ENCODE measurements at regions not wholly inside any gene's neighbourhood (a gene's known extent, or its start where the extent isn't known, plus 50 kb on each side); places are given as distances from the start of the nearest gene placed in this dataset.

DNA sequence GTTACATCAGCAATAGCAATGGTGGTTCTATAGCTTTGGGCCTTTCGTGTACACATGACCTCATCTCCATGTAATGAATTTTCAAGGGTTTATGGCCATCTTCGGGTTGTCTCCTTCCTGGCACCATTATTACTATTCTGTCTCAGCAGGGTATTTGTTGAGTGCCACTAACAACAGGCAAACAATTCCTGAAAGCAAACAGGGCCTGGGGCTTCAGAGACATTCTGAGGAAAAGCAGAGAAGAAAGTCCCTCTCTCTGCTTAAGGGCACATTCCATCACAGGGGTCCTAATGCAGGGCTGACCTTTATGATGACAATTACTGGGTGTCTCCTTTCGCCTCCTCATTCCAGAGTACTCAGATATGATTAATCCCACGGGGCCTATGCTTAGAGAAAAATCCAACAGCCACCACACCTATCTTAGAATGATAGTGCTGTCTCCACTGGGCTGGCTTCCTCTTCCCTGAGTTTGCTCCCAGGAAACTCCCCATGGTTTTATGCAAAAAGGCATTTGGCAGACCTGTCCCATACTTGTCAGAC is 540.2 kb upstream of the ZNF462 start:
- DNase-seq (ENCODE audit: low read depth): no peak

DNA sequence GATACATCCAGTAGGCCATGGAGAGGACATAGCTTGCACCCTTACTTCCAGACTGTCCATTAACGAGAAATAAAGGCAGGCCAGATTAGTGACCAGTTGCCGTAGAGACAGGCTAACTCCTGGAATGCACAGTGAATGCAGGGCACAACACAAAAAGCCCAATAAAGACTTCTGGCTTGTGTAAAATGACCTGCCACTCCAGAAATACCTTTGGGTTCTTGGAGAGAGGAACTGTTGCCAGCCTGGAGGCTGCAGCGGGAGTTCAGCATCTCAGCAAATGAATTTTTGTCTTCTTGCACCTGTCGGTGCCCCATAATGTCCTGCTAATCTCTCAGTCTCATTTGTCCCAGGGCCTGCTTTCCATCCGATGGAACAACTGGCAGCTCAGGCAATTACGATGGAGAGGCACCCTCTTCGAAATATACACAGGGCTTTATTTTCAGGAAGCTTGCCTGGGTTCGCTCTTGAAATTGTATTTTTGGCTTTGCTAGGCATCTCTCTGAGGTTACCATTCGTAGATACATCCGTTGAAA is 538.8 kb upstream of the ZNF462 start:
- no peak for DNase-seq (ENCODE audit: low read depth)

DNA sequence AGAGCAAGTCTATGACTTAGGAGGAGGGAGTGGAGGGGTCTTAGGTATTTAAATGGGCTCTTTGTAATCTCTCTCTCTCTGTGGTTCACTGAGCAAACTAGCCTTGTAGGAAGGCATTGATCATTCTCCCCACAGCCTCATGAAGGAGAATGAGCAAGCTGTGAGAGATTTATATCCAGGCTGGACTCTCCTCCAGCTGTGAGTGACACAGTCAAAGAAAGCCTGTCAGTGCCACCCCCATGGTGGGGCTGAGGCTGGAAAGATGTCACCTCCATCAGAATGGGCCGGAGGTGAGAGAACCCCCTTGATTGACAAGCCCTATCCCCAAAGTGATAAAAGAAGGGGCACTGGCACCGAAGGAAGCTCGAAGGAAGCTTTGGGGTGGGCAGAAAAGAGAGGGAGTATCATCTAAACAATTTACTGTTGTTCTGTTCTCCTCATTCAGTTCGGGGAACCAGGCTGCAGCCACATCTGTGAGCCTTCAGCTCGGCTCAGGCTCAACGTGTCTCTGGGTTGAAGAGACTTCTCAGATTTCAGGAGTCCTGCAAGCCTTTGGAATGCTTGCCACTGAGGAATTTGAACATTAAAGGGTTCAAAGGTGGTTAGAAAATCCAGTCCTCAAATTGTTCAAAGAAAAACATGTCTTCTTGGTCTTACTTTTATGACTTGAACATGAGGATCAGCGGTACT is 538.2 kb upstream of the ZNF462 start:
- peak; percentile 41 for DNase-seq (ENCODE audit: low read depth)

DNA sequence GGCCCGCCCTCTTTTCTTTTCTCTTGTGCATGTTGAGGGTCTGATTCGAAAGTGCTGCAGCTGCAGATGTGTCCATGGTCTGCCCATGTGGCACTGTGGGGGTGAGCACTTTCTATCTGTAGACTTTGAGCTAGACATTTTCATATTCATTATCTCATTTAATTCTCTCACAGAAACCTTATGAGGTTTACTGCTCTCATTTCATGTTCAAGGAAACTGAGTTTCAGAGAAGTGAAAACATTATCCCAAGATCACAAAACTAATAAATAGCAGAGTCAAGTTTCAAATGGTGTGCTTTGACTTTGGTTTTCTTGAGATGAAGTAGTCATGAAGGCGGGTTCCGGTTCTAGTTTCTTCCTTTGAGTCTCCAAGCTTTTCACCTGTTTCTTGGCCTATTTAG is 536.5 kb upstream of the ZNF462 start:
- no peak for DNase-seq (ENCODE audit: low read depth)

DNA sequence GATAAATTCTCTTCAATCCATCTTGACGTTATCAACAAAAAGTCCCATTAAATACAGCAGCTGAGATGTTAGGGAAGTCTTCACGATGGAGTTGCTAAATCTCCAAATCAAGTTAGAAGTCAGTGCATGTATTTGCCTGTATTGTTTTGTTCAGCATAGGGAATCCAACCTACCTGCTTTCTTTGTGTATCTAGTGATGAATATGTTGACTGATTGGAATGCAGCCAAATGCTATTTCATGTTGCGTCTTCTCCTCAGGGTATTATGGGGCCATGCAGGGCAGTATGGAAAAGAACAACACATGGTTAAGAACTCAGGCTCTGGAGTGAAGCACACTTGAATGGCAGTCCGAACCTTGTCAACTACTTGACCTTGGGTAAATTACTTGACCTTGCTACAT is 529.5 kb upstream of the ZNF462 start:
- no peak for DNase-seq (ENCODE audit: low read depth)

DNA sequence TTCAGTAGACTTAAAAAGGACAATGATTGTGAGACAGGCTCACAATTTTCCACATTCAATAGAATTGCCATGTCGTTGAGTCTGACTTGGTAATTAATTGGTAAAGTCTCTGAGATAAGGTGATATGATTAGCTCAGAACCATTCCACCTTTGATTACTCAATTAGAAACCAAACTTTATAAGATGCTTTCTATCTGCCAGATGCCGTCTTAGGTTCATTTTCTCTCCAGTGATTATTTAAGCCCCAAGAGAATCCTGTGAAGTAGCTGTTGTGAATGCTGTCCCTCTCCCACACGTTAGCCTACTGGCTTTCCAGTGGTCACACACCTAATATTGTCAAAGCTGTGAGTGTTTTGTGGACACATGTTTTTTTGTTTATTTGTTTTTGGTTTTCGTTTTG is 528.9 kb upstream of the ZNF462 start:
- no peak for DNase-seq (ENCODE audit: low read depth)

DNA sequence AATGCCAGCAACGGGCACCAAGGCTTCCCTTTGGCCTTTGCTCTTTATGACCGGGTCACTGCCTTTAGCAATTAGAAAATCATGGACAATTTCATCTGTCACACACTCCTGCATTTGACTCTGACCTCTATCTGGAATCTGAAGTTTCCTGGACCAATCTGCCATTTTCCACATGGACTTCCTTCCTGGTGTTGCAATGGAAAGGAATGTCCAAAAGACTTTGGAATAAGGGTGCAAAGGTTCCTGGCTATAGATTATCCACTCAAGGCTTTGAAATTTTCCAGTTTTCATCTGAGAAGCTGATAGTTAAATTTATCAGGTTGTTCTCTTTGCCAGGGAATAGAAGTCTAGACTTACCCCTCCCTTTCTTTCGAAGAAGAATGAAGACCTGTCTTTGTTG is 523.1 kb upstream of the ZNF462 start:
- DNase-seq (ENCODE audit: low read depth): no peak

DNA sequence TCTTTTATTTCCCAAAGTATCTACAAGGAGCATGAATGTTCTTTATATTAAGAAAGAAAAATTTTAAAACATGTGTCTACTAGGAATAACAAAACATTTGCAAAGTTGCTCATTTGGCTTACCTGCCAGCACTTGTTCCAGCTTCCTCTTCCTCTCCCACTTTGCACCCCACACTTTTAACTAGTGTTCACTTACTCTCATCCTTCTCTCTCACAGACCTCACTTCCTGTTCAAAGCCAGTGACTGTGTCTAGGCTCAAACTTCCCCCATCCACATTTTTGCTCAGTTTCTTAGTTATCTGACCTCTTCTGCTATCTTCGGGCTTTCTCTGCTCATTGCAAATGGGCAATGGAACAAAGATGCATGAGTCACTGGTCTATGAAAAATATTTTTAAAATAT is 512.2 kb upstream of the ZNF462 start:
- no peak for DNase-seq (ENCODE audit: low read depth)

DNA sequence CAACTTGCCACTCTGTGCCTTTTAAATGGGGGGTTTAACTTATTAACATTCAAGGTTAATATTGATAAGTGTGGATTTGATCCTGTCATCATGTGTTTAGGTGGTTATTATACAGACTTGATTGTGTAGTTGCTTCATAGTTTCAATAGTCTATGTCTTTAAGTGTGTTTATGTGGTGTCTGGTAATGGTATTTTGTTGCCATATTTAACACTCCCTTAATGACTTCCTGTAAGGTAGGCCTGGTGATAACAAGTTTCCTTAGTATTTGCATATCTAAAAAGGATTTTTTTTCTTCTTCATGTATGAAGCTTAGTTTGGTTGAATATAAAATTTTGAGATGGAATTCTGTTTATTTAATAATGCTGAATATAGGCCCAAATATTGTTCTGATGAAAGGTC is 506.0 kb upstream of the ZNF462 start:
- DNase-seq (ENCODE audit: low read depth): no peak

DNA sequence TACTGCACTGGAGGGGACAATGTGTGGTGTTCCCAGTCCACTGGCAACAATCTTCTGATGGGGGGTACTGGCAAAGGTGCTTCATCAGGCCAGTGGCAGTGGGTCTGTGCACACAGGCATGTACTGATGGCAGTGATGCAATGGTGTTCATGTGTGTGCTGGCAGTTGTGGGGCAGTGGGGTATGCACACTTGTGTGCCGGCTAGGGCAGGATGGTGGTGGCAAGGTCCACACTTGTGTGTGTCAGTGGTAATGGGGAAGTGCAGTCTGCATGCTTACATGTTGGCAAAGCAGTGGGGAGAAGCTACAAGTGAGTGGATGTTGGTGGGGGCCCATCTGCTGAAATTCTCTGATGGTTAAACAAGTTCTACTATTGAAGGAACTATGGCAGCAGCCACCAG is 504.6 kb upstream of the ZNF462 start:
- no peak for DNase-seq (ENCODE audit: low read depth)

DNA sequence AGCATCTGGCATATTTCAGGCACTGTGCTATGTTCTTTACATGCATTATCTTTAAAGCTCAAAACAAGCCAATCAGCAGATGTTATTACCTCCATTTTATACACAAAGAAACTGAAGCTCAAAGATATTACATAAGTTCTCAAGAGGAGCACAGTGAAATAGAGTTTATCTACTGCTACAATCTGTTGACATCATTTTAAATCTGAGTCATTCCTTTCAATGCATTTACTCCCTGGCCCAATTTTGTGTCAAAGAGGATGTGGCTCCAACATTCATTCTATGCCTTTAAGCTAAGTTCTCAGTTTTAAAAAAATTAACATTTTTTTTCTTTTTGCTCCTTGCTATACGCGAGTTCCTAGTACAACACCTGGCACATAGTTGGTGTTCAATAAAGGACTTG is 486.3 kb upstream of the ZNF462 start:
- peak; percentile 77 for DNase-seq (ENCODE audit: low read depth)

DNA sequence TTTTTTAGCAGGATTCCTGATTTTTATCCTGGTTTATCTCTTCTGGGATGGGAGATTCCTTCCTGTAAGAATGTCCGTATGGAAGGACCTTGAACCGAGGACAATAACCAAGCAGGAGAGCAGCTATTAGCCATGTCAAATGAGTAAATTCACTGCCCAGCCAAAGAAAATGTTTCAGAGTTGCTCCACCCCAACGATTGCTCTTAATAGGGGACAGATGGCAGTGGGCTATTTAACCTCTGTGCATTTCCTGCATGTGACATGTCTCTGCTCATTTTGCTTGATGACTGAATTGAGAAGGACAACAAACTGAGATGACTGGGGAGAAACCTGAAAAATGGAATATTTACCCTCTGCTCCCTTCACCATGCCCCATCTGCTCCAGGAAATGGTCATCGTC is 479.9 kb upstream of the ZNF462 start:
- no peak for DNase-seq (ENCODE audit: low read depth)

DNA sequence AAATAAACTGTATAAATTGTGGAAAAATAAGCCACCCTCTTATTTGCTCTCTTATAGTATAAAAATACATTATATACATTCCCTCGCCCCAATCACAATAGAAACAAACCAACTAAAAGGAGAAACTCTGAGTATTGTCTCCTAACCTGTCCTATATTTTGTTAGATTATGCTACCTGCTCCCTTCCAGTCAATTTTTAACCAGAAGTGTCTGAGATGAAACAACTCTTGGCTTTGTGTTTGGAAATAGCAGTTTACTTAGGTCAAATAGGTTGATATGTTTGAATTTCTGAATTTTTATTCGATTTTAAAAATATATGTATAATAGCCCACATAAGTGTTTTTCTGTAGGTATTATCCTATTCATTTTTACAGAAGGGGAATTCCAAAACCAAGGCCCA is 475.0 kb upstream of the ZNF462 start:
- no peak for DNase-seq (ENCODE audit: low read depth)

DNA sequence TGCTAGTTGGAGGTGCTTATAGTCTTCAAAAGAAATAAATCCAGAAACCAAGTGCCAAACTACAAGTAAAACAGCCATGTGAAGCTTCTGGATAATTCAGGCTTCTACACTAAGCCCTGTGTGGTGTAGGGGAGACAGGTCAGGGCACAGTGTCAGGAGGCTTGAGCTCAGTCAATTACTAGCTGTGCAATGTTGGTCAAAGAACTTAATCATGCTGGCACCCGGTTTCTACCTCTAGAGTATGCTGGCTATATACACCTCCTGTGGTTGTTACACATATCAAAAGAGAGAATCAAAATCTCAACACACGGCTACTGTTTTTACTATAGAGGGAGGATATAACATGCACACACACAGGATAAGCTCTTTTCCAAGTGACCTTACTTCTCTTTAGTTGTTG is 469.7 kb upstream of the ZNF462 start:
- no peak for DNase-seq (ENCODE audit: low read depth)

DNA sequence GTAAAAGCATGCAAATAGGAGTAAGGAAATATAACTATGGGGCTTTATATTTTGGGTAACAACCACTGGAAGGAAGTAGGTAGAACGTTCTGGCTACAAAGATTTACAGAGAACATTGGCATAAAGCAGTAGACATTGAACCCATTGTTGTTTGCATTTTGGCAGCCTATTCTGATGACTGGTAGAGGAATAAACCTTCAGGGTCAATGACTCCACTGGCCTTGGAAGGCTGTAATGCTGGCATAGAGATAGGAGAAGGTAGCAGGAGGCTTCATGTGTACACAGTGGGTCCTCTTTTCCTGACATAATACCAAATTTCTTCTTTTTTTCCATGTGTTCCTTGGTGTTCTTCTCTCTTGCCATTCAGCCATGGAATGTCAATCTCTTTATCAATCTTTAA is 462.8 kb upstream of the ZNF462 start:
- DNase-seq (ENCODE audit: low read depth): no peak

DNA sequence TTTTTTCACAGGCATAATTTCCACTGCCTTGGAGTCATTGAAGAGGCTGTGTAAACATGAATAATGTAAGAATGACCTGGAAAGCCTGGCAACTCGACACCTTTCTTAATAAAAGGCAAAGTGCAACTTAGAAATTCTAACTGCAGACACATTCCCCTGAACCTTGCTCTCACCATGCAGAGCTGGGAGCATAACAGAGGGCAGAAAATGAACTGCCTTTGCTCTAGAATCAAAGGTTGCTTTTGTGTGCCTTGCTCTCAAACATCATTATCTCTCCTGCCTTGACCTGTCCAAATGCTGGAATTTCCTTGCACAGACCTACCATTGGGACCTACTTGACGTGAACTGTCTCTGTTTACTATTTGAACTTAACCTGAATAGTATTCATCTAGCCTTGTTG is 462.0 kb upstream of the ZNF462 start:
- DNase-seq (ENCODE audit: low read depth): no peak

DNA sequence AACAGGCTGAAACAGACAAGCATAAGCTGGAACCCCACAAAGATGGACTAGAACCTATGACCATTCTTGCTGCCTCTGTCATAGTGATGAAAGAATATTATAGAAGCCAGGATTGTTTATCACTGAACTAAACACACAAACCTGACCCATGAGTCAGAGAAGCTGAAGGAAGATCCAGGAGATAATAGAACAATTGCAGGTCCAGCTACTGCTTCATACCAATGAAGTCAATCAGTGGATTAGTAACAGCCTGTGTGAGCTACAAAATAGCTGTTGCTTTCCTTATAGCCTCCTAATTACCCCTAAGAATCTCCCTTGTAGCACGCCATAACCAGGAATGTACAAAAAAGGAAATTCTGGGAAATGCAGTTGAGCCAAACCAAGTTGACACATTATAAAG is 459.9 kb upstream of the ZNF462 start:
- peak; percentile 81 for DNase-seq (ENCODE audit: low read depth)

DNA sequence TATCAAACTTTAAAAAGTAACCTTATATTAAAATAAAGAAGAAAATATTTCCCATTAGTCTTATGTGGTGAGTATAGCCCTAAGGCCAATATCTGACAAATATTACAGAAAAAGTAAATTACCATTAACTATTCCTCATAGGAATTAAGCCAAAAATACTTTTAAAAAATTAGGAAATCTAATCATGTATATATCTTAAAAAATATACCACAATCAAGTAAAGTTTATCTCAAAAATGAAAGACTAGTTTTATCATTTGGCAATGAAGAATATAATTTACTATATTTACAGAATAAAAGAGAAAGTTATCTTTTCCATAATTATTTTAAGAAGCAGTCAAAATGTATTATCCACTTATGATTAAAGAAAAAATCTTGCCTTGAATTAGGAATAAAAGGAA is 458.8 kb upstream of the ZNF462 start:
- no peak for DNase-seq (ENCODE audit: low read depth)

DNA sequence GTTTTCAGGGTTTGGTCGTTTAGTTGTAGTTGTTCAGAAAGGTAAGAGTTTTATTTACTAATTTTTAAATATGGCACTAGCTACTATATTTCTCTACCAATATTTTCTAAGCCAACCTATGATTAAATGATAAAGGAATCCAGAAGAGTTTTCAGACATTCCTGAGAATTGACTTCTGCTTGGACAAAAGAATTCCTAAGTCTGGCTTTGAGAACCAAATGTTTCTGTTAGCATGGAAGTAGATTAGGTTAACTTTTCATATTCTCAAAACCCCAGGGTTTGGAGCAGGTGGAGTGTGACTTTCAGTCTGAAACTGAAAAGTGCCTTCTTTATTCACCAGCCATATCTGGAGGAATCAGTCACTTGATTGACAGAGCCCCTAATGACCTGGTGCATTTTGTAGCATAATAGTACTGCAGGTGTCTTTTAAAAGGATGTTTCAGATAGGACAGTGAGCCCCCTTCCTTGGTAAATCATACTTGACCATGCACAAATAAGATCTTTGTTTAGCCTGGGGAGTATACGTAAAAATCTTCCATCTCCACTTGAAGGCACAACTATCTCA is 457.0 kb upstream of the ZNF462 start:
- DNase-seq (ENCODE audit: low read depth): no peak

DNA sequence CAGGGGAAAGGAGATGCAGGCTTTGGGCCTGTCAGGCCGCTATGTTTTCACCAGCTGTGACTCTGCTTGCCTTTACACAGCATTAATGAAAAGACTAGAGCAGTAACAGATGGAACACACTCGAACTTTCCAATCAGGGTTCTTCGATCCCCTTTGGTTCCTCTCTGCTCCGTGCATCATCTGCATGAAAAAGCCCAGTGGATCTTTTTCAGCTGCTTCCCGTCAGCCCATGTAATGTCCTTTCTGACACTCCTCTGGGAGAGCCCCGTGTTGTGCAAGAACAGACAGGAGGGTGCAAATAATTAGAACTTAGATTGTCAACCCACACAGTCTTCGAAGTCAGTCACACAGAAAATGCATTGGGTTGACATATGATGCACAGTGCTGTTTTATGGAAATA is 448.9 kb upstream of the ZNF462 start:
- no peak for DNase-seq (ENCODE audit: low read depth)

DNA sequence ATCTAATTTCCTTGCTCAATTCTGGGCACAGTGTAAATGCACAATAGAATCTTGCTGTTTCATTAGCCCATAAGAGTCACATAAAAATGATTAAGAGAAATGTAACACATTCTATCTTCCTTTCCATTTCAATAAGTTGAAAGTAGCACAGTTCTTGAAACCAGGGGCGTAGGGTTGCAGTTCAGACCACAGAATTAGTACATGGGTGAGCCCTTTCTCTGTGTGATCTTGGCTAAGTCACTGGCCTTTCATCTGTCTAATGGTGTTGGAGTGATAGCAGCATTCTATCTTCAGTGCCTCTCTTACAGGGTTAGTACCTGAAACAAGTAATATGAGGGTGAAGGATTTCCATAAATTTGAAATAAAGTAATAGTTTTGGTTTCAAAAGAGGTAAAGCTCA is 445.3 kb upstream of the ZNF462 start:
- DNase-seq (ENCODE audit: low read depth): no peak

DNA sequence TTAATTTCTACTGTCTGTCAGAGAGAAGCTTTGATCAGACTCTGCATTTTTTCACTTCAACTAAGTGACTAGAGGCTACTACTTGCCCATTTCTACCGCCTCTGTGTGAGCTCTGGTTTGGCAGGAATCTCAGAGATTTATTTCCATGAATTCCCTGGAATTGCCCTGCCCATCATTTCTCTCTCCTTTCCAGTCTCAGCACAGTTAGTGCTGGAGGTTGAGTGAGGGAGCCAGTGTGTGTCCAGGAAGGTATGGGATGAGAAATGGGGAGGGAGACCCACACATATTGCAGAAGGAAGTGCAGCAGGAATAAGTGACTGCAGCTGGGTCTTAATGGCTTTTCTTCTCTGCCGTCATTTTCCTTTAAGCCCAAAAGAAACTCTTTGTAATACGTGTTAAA is 443.1 kb upstream of the ZNF462 start:
- DNase-seq (ENCODE audit: low read depth): peak; percentile 83

DNA sequence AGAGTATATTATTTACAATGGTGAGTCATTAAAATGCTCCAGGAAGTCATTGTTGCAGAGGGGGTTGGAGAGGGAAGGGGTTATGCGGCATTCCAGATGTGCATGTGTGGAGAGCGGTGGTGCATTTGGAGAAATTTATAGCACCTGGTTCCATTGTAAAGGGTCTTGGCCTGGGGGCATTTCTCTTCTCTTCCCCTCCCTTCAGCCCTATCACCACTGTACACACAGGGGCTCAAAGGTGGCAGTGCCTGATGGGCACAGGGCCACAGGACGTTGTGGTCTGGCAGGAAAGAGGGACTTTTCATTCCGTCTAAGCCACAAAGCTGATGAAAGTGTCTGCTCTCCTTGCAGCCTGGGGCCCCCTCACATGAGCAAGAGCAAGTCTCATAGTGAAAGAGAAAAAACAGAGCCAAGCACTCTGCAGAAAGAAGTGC is 442.4 kb upstream of the ZNF462 start:
- DNase-seq (ENCODE audit: low read depth): peak; percentile 100

DNA sequence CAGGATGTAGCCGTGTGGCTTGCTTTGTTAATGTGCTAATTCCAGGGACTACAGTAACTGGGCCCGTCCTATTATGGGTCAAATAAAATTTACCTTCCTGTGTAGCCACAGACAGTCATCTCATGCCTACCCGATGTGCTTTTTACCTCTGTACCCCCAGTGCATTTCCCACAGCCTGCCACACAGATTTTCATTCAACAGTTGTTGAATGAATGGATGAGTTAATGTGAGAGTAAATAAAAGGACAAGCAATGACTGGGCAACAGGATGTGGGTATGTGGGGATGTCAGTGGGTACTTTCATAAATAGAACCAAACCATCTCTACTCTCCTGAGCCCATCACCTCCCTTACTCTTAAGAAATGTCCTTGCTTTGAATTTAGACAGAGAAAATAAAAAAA is 441.2 kb upstream of the ZNF462 start:
- peak; percentile 74 for DNase-seq (ENCODE audit: low read depth)

All from RPMI7951 (cell line).